ENCODE measurements at regions not wholly inside any gene's neighbourhood (a gene's known extent, or its start where the extent isn't known, plus 50 kb on each side); places are given as distances from the start of the nearest gene placed in this dataset.
"Not testable (repeated sequence)": the region's sequence is repeated elsewhere in the genome, so short reads cannot be mapped to it uniquely, and the experiment has no call there.

DNA sequence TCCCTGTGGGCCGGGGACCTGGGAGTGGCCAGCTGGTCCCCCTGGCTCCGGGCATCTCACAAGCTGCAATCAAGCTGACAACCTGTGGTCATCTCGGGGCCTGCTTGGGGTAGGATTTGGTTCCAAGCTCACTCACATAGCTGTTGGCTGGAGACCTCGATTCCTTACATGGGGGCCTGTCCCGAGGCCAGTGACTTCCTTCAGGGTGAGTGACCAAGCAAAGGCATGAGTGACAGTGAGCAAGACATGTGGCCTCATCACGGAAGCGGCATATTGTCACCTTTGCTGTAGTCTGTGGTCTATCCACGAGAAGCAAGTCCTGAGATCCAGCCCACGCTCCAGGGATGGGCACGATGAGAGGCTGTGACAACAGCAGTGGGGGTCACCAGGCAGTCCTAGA lies 131.4 kb upstream of the ID2 start:
- DNase-seq (ENCODE audit: low read depth) = no peak

DNA sequence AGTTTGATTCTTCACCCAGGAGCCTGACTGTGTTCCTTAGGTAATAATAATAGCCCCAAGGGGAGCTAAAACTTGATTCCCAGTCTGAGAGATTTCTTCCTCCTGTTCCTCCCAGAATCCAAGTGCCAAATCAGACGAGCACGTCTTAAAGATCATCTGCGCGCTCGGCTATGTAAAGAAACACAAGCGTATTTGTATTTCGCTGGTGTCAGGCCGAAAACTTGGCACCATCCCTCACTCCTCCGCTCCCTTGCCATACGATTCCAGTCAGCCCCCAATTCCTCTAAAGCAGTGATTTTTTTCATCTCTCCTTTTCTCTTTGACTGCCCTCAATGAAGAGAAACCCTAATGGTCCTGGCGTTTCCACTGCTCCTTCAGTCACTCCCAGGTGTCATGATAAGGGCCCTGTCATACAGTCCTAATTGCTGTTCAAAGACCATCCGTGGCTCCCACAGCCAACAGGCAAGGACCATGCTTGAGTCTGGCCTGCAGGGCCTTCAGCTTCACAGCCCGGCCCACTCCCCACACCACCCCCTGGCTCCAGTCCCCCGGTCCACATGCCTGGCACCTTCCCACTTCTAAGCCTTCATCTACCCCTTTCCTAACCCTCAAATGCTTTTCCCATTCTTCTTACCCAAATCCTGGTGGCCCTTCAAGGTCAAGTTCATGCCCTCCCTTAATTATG lies 130.8 kb upstream of the ID2 start:
- no peak overlapping the region for H3K4me3 ChIP-seq (ENCODE audit: low read depth, low read length)
- no peak for DNase-seq (ENCODE audit: low read depth)

More for the DNA sequence above, 131.4 kb upstream of the ID2 start:
- H3K4me3 ChIP-seq (ENCODE audit: low read depth, low read length) = no peak overlapping the region

DNA sequence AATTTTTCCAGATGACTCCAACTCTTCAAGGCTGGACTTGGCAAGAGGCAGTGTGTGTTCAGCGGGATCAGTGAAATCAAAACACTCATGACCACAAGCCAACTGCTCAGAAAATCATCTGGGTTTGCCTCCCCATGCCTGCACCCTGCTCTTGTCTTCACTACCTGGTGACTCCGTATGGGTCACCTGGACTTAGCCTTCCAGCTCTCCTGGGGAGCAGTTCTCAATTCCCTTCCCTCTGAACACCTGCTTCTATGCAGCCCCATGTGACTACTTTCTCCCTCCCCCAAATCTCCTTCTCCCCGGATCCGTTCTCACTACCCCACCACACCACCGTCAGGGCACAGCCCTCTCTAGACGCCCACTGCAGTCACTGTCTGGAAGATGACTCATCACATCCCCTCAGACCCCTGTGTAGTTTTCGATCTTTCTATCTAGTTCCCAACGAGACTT lies 130.2 kb upstream of the ID2 start:
- no peak overlapping the region for H3K4me3 ChIP-seq (ENCODE audit: low read depth, low read length)
- DNase-seq (ENCODE audit: low read depth) = no peak

DNA sequence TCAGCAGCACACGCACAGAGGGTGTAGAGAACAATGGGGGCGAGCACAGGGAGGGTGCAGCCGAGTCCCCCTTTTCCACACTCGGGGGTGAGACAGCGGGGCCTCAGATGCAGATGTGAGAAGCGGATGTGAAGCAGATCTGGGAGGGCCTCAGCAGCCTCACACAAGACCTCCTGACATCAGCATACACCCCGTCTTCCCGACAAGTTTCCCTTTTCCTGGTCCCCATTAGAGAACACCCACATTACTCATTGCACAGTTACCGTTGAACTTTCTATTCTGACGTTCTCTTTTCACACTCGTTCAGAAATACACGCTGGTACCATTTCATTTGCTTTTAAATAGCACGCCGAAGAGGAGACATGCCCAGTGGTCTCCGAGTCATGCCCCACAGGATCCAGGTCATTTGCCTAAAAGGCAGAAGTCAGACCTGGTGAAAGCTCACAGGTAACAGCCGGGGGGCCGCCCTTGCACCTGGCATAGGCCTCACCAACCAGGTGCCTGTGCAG lies 129.5 kb upstream of the ID2 start:
- H3K4me3 ChIP-seq (ENCODE audit: low read depth, low read length) = no peak overlapping the region
- no peak for DNase-seq (ENCODE audit: low read depth)

DNA sequence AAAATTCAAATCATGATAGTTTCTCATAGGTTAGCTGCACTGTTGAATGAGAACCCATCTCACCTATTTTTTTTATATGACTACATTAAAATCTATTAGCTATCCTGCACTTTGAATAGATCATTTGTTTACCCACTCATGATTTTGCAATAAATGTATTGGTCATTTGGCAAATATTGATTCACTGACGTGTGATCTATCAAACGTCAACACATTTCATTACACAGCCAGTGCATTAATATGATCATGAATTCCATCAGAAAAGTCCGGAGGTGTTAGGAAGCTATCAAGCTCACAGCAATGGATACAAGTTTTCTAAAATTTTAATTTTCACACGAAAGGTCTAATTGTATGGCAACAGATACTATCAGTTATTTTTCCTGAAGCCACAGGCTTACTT lies 128.2 kb upstream of the ID2 start:
- H3K4me3 ChIP-seq (ENCODE audit: low read depth, low read length) = no peak overlapping the region
- no peak for DNase-seq (ENCODE audit: low read depth)

DNA sequence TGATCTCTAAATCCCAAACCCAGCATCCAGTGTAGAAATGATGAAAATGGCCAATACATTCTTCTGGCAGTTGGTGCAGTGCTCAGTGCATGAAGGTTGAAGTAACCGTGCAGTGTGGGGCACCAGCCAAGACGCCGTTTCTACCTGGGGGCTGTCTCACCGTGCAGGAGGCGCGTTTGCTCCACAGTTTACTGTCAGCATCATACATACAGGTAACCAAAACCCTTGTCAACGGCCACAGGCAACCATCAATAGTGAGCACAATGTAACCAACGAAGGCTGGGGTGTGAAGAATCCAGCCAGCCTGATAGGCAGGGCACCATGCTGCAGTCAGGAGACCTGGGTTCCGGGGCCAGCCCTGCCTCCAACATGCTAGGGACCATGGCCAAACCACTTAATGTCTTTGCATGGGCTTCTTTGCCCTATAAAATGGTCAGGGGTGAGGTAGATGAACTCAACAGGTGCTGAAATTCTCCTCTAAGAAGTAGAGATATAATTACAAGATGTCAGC lies 127.5 kb upstream of the ID2 start:
- H3K4me3 ChIP-seq (ENCODE audit: low read depth, low read length) = no peak overlapping the region
- no peak for DNase-seq (ENCODE audit: low read depth)

DNA sequence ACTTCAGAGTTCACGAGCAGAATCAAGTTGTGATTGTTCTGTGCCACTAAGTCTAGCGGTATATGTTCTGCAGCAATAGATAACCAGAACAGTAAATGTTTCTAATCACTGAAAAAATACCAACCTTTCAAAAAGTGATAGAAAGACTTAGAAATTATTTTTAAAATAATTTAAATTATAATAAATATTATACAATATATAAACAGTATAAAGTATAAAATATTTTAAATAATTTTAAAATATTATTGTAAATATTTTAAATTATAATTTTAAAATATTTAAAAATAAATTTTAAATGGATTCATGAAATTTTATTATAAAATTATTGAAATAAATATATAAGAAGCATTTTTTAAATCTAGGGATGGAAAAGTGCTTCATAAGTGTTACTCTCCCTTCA lies 126.3 kb upstream of the ID2 start:
- no peak overlapping the region for H3K4me3 ChIP-seq (ENCODE audit: low read depth, low read length)
- no peak for DNase-seq (ENCODE audit: low read depth)

DNA sequence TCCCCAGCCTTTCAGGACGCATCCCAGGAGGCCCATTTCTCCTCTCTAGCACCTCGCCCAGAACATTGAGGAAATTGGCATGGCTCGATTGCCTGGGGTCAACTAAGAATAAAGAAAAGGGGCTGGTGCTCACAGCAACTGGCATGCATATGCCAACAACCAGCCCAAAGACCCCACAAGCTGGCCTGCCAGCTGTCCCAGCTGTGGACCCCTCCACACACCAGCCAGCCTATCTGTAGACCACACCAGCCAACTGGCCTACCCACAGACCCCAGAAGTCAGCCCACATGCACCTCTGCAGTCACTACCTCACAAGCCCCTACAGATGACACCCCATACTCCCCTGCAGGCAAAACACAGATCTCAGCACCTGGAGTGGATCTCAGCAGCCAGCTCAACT lies 123.8 kb upstream of the ID2 start:
- H3K4me3 ChIP-seq (ENCODE audit: low read depth, low read length) = no peak overlapping the region
- no peak for DNase-seq (ENCODE audit: low read depth)

DNA sequence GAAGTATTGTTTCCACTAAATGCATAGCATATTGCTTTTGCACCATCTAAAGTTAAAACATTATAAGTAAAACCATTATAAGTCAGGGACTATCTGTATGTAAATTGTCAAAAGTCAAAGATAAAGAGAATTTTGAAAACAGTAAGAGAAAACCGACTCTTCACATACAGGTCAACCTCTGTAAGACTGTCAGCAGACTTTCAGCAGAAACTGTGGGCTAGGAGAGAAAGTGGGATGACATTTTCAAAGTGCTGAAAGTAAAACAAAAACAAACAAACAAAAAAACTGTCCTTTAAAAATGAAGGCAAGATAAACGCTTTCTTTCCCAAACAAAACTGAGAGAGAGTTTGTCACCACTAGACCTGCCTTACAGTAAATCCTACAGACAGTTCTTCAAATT lies 122.9 kb upstream of the ID2 start:
- DNase-seq (ENCODE audit: low read depth) = no peak
- H3K4me3 ChIP-seq (ENCODE audit: low read depth, low read length) = no peak overlapping the region

DNA sequence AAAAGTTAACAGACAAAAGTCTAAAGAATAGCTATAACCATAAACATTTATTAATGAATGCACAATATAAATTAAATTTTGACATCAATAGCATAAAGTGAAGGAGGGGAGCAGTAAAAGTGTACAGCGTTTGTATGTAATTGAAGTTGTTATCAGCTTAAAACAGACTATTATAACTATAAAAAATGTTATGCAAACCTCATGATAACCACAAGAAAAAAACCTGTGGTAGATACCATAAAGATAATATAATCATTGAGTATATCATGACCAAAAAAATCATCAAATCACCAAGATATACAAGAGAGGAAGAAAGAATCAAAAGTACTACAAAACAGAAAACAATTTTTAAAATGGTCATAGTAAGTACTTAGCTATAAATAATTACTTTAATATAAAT lies 122.1 kb upstream of the ID2 start:
- DNase-seq (ENCODE audit: low read depth) = no peak

DNA sequence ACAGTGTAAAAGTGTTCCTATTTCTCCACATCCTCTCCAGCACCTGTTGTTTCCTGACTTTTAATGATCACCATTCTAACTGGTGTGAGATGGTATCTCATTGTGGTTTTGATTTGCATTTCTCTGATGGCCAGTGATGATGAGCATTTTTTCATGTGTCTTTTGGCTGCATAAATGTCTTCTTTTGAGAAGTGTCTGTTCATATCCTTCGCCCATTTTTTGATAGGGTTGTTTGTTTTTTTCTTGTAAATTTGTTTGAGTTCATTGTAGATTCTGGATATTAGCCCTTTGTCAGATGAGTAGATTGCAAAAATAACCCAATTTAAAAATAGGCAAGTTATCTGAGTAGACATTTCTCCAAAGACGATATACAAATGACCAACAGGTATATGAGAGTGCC lies 120.2 kb upstream of the ID2 start:
- not testable (repeated sequence) for H3K4me3 ChIP-seq (ENCODE audit: low read depth, low read length); DNase-seq (ENCODE audit: low read depth)

More for the DNA sequence above, 122.1 kb upstream of the ID2 start:
- H3K4me3 ChIP-seq (ENCODE audit: low read depth, low read length) = no peak overlapping the region

DNA sequence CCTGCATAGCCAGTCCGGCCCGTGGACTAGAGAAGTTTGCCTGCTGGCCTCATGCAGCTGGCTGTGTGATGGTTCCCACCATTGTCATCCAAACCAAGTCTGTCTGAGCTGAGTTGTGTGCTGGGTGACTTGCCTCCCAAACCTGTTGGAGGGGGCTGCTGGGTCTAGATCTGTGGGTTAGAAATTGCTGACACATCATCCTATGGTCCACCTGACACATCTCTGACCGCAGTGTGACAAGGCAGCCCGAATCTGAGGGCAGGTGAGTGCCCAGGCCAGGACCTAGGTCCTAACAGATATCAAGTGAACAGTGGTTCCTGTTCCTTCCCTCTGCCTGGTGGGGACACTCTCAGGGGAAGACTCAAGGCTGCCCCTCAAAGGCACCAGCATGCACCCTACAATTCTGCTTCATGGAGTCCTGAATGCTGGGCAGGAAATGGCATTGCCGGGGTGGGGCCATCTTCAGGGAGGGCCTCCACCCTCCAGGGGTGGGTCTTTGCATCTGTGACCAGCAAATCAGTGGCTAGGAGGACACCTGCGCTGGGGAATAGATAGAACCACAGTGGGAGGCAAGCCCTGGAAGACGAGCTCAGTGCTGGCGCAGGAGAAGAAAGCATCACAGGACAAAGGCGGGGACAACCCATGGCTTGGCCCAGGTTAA lies 117.9 kb upstream of the ID2 start:
- DNase-seq (ENCODE audit: low read depth) = no peak

DNA sequence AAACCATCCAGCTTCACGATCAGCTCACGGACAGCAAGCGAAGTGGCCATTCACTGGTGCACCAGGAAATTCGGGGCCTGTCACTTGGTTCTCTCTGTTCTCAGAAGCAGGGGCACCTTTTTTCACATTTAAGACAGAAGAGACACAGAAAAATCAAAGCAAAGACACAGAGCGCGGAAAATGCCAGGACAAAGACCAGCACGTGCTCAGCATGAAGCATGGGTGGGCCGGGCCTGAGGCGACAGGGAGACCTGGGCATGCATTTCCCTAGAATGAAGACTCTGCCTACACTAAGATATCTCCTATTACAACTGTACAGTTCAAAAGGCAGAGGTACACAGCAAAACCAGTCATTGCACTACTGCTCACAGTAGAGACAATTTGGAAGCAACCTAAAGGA lies 117.4 kb upstream of the ID2 start:
- H3K4me3 ChIP-seq (ENCODE audit: low read depth, low read length) = no peak overlapping the region
- no peak for DNase-seq (ENCODE audit: low read depth)

More for the DNA sequence above, 117.9 kb upstream of the ID2 start:
- no peak overlapping the region for H3K4me3 ChIP-seq (ENCODE audit: low read depth, low read length)

DNA sequence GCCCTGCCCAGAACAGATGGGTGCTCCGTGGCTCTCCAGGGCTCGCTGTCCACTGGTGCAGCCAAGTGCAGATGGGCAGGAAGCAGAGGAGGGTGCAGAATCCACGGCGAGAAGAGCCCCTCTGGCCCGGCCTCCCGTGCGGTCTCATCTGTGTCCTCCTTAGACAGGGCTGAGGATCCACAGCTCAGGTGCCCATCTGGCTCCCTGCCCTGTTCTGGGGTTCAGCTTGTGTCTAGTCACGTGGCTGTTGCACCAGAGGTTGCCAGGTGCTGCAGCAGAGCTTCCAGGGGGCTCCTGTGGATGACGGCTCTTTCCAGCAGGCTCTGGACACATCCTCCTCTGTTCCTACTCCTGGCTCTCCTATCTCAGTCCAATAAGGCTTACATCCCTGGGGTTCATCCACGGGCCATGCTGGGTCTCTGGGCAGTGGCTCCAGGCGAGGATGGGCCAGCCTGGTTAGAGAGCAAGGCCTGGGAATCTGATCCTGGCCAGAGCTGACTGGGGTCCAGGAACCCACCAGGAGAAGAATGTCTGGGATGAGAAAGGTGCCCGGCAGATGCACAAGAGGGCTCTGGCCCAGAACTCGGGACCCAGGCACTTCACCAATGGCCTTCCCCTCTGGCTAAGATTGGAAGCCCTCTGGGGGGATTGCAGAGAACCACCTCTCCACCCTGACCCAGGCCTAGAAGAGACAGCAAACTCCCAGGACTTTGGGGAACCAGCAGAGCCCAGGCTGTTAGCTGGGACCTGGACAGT lies 116.3 kb upstream of the ID2 start:
- H3K4me3 ChIP-seq (ENCODE audit: low read depth, low read length) = no peak overlapping the region
- no peak for DNase-seq (ENCODE audit: low read depth)

DNA sequence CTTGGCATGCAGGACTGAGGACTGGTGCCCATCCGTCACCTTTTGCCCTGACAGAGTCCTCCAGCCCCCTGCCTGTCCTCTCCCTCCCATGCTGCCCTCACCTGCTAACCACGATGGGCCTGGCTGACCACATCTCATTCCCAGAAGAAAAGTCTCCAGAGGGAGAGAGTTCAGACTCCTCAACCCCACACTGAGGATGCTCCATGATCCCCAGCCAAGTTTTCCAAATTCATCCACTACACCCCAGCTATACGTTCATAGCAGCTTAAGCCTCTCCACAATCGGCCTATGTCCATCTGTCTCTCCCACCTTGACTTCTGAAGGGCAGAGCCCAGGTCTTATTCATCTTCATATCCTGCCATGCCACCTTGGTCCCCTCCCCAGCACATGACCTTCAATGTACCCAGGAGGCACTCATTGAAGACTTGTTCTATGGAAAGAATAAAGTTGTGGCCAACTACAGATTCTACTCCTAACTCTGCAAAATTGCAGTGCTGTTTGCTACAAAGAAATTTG lies 115.6 kb upstream of the ID2 start:
- no peak overlapping the region for H3K4me3 ChIP-seq (ENCODE audit: low read depth, low read length)
- no peak for DNase-seq (ENCODE audit: low read depth)

DNA sequence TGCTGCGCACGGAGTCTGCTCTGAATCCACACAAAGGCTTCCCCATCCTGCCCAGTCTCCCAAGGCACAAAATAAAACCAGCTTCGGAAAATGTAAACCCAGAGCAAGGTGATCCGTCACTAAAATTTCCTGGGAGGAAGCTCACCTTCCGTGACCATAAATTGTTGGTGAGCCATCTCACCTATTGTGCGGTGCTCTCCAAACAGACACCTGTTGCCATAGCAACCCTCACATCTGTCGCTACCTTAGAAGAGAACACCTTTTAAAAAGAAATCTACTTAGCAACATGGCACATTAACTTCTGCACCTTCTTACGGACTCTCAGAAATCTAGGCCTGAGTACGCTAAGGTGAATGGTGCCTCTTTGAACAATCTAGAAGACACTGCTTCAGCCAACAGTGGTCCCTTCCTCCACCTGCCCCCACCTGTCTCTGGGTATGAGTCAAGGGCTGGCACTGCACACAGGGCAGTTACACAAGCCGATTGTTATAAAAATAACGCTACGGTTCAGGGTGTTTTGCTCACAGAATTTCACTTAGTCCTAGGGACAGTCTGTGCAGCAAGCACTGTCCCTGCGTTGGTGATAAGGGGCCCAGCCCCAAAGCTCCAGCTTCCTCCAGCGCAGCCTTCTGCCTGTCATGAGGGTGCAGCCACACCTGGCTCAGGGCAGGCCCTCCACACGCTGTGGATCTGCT lies 114.9 kb upstream of the ID2 start:
- no peak for DNase-seq (ENCODE audit: low read depth)
- H3K4me3 ChIP-seq (ENCODE audit: low read depth, low read length) = no peak overlapping the region

DNA sequence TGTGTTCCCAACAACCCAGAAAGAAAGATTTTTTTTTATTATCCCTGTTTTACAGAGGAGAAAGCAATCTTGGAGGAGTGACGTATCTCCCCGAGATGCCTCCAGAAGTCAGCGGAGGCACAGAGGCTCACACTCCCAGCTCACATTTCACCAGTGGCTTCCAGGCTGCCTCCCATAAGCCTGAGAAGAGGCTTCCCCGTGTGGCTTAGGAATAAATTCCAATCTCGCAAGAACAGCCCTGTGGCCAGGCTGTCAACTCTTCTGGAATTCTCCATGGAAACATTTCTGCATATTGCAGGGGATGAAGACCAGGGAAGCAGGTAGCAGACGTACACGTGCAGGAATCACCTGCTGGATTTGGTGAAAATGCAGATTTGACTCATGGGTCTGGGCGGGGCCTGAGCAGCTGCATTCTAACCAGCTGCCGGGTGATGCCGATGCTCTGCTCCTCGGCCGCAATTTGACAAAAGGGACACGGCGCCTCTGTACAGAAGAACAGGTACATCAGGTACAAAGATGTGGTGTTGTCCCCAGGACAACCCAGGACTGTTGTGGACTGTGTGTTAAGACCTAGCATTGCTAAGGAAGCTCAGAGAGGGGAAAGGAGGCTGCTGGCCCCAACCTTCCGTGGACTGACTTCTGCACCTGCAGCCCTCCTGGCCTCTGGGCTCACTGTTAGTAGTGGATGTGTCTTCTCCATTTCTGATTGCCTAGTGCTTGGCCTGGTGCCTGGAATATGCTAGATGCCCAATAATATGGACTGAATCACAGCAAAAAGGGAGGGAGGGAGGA lies 114.2 kb upstream of the ID2 start:
- DNase-seq (ENCODE audit: low read depth) = no peak
- H3K4me3 ChIP-seq (ENCODE audit: low read depth, low read length) = no peak overlapping the region

DNA sequence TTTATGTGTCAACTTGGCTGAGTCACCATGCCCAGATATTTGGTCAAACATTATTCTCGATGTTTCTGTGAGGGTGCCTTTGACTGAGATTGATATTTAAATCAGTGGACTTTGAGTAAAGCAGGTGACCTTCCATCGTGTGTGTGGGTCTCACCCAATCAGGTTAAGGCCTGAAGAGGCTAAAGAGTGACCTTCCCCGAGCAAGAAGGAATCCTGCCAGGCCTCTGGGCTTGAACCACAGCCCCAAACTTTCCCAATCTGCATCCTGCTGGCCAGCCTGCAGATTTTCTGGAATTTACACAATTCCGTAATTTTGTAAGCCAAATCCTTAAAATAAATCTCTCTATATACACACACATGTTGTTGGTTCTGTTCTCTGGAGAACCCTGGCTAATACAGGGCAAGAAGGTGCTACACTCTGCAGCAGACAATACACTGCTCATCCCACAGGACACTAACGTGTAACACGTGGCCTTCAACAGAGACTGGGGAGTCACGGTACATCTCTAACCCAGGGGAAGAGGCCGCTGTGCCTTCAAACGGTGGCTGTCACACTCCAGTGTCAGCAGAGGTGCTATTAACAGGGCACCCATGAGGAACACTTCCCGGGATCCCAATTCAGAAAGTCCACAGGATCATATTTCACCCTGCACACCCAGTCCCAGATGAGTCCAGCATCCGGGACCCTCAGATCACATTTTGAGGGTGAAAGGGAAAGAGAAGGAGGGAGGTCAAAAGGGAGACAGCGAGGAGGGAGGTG lies 113.1 kb upstream of the ID2 start:
- H3K4me3 ChIP-seq (ENCODE audit: low read depth, low read length) = no peak overlapping the region
- DNase-seq (ENCODE audit: low read depth) = no peak

Measured in skeletal muscle cell (primary cell).